ENCODE measurements at regions not wholly inside any gene's neighbourhood (a gene's known extent, or its start where the extent isn't known, plus 50 kb on each side); places are given as distances from the start of the nearest gene placed in this dataset.

GRCh38 chr2:187150670-187151069 lies 297.4 kb downstream of the CALCRL start:
- TF ChIP-seq POLR2A (IDR thresholded peaks at IDR 0.05) (no peak), EP300 (IDR thresholded peaks at IDR 0.05) (no peak)
- TF ChIP-seq, protein P1, sequence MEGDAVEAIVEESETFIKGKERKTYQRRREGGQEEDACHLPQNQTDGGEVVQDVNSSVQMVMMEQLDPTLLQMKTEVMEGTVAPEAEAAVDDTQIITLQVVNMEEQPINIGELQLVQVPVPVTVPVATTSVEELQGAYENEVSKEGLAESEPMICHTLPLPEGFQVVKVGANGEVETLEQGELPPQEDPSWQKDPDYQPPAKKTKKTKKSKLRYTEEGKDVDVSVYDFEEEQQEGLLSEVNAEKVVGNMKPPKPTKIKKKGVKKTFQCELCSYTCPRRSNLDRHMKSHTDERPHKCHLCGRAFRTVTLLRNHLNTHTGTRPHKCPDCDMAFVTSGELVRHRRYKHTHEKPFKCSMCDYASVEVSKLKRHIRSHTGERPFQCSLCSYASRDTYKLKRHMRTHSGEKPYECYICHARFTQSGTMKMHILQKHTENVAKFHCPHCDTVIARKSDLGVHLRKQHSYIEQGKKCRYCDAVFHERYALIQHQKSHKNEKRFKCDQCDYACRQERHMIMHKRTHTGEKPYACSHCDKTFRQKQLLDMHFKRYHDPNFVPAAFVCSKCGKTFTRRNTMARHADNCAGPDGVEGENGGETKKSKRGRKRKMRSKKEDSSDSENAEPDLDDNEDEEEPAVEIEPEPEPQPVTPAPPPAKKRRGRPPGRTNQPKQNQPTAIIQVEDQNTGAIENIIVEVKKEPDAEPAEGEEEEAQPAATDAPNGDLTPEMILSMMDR (IDR thresholded peaks at IDR 0.05), result no peak

Measured in gastroesophageal sphincter (tissue), 3 donors.